MM.1S (cell line): ENCODE measurements at regions not wholly inside any gene's neighbourhood (a gene's known extent, or its start where the extent isn't known, plus 50 kb on each side); places are given as distances from the start of the nearest gene placed in this dataset.

ENCODE experiments used
- DNase-seq: peaks from one replicate; pipeline ENCODE4 v3.0.0-alpha.2; 2015
- H2AFZ ChIP-seq: fragments of 300-600 bp; sonication (generic); 2 replicates; pipeline ENCODE4 v1.6.0; 2016; ENCODE audit warnings: antibody characterized with exemption, low read length
- H3F3A ChIP-seq: fragments of 300-600 bp; sonication (generic); 2 replicates; pipeline ENCODE4 v1.6.1; 2016; ENCODE audit warnings: mild to moderate bottlenecking, antibody characterized with exemption, low read length, moderate library complexity, mixed read lengths; ENCODE audit not compliant: insufficient read depth
- H3K27ac ChIP-seq: fragments of 300-600 bp; sonication (generic); 2 replicates; pipeline ENCODE4 v1.5.1; 2016; ENCODE audit warnings: mild to moderate bottlenecking, low read length
- H3K27me3 ChIP-seq: fragments of 300-600 bp; sonication (generic); replicated peaks from 2 replicates; pipeline ENCODE4 v1.6.0; 2016; ENCODE audit warnings: low read length; ENCODE audit not compliant: insufficient read depth
- H3K36me3 ChIP-seq: fragments of 300-600 bp; sonication (generic); replicated peaks from 2 replicates; pipeline ENCODE4 v1.6.1; 2016; ENCODE audit warnings: mild to moderate bottlenecking, low read length, mixed read lengths; ENCODE audit not compliant: insufficient read depth
- H3K4me1 ChIP-seq: fragments of 300-600 bp; sonication (generic); 2 replicates; pipeline ENCODE4 v1.6.1; 2016; ENCODE audit warnings: low read length, mixed read lengths
- H3K4me2 ChIP-seq: fragments of 300-600 bp; sonication (generic); 2 replicates; pipeline ENCODE4 v1.6.0; 2016; ENCODE audit warnings: low read depth, low read length
- H3K4me3 ChIP-seq: fragments of 300-600 bp; sonication (generic); 2 replicates; pipeline ENCODE4 v1.5.1; 2016; ENCODE audit warnings: low read length, mixed read lengths
- H3K79me2 ChIP-seq: fragments of 300-600 bp; sonication (generic); 2 replicates; pipeline ENCODE4 v1.6.1; 2016; ENCODE audit warnings: mixed run types, low read length, mixed read lengths
- H3K9ac ChIP-seq: fragments of 300-600 bp; sonication (generic); 2 replicates; pipeline ENCODE4 v1.6.1; 2016; ENCODE audit warnings: low read length, mixed read lengths
- H3K9me2 ChIP-seq: fragments of 300-600 bp; sonication (generic); replicated peaks from 2 replicates; pipeline ENCODE4 v1.6.1; 2016; ENCODE audit warnings: mild to moderate bottlenecking, low read length, mixed read lengths; ENCODE audit not compliant: insufficient read depth
- H3K9me3 ChIP-seq: fragments of 300-600 bp; sonication (generic); replicated peaks from 2 replicates; pipeline ENCODE4 v1.6.1; 2016; ENCODE audit warnings: mild to moderate bottlenecking, low read length, mixed read lengths; ENCODE audit not compliant: insufficient read depth
- H4K20me1 ChIP-seq: fragments of 300-600 bp; sonication (generic); 2 replicates; pipeline ENCODE4 v1.6.1; 2016; ENCODE audit warnings: mild to moderate bottlenecking, low read length, moderate library complexity, mixed read lengths; ENCODE audit not compliant: insufficient read depth
- CTCF ChIP-seq: fragments of 300-600 bp; sonication (generic); IDR thresholded peaks from 2 replicates; pipeline ENCODE4 v1.5.1; 2016; ENCODE audit warnings: antibody characterized with exemption, low read length, mixed read lengths
- EZH2 ChIP-seq: fragments of 300-600 bp; sonication (generic); optimal IDR thresholded peaks from 2 replicates; pipeline ENCODE3; 2017; ENCODE audit warnings: low read depth, mild to moderate bottlenecking, antibody characterized with exemption, low read length, mixed read lengths
- EZH2phosphoT487 ChIP-seq: fragments of 300-600 bp; sonication (generic); IDR thresholded peaks from 2 replicates; pipeline ENCODE4 v1.6.1; 2018; ENCODE audit warnings: antibody characterized with exemption, low read length

- no peaks in the 10 kb centered on the region for H3K27me3 ChIP-seq
Observed at GRCh38 chr3:115488409-115488808, 134.9 kb upstream of the GAP43 start.

DNA sequence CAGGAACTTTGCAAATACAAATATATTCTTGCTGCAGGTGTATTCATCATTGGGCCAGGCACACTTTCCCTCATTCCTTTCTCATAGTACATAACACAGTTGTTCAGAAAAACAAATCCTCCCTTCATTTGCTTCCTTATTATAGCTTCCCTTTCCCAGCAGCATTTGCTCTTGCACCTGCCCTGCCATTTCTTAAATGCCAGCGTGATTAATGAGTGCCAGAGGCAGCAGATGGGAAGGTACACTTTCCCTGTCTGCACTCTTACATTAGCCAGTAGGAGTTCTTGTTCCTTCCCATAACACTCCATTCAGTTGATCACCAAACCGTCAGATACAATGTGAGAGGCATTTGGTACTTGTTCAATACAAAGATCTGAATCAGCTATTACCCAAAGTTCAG is 128.5 kb upstream of the GAP43 start:
- TF ChIP-seq EZH2: no peak
- TF ChIP-seq CTCF: no peak
- TF ChIP-seq EZH2phosphoT487: no peak
- no peak overlapping the region for H3K4me2 ChIP-seq
- H3K9me3 ChIP-seq: no peaks in the 10 kb centered on the region
- no peak overlapping the region for H3K27ac ChIP-seq
- no peak for DNase-seq
- no peak overlapping the region for H2AFZ ChIP-seq
- H3K36me3 ChIP-seq: no peaks in the 10 kb centered on the region
- no peaks in the 10 kb centered on the region for H3K4me1 ChIP-seq
- no peaks in the 10 kb centered on the region for H3K79me2 ChIP-seq
- no peaks in the 10 kb centered on the region for H4K20me1 ChIP-seq
- no peaks in the 10 kb centered on the region for H3F3A ChIP-seq
- H3K4me3 ChIP-seq: no peak overlapping the region
- no peak overlapping the region for H3K9ac ChIP-seq
- H3K27me3 ChIP-seq: no peaks in the 10 kb centered on the region
- H3K9me2 ChIP-seq: no peaks in the 10 kb centered on the region

More at GRCh38 chr3:115488409-115488808, 134.9 kb upstream of the GAP43 start:
- H3K4me3 ChIP-seq: no peak overlapping the region
- H2AFZ ChIP-seq: no peak overlapping the region
- H3K27ac ChIP-seq: no peak overlapping the region
- no peaks in the 10 kb centered on the region for H3K36me3 ChIP-seq
- H3K79me2 ChIP-seq: no peaks in the 10 kb centered on the region
- no peak overlapping the region for H3K9ac ChIP-seq
- H4K20me1 ChIP-seq: no peaks in the 10 kb centered on the region
- TF ChIP-seq EZH2 (no peak), CTCF (no peak), EZH2phosphoT487 (no peak)
- no peak for DNase-seq
- no peaks in the 10 kb centered on the region for H3K9me3 ChIP-seq
- H3K4me1 ChIP-seq: no peaks in the 10 kb centered on the region
- H3K9me2 ChIP-seq: no peaks in the 10 kb centered on the region; the same call in 1 of the 2 replicates
- no peak overlapping the region for H3K4me2 ChIP-seq
- H3F3A ChIP-seq: no peaks in the 10 kb centered on the region

DNA sequence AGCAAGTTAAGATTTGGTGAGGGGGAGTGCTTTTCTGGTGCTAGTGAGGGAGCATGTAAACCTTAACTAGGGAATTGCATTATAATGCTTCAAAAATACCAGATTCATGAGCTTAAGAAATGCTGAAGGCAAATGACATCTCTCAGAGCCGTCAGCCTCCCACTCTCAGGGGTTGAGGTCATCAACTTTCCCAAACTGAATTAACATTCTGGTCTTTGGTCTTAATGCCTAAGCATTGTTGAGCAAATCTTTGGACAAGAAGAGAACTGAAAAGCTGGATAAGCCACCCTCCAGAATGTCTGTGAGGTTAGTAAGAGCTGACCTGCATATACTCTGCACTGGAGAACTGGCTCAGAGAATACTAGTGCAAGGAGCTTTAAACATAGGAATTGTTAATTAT is 124.9 kb upstream of the GAP43 start:
- H3K4me1 ChIP-seq: no peaks in the 10 kb centered on the region
- H3K27me3 ChIP-seq: no peaks in the 10 kb centered on the region
- no peaks in the 10 kb centered on the region for H3K36me3 ChIP-seq

More for the DNA sequence above, 124.9 kb upstream of the GAP43 start:
- no peaks in the 10 kb centered on the region for H3K9me3 ChIP-seq
- H3K79me2 ChIP-seq: no peaks in the 10 kb centered on the region
- TF ChIP-seq CTCF (no peak), EZH2 (no peak), EZH2phosphoT487 (no peak)
- no peak overlapping the region for H3K27ac ChIP-seq
- no peaks in the 10 kb centered on the region for H3K9me2 ChIP-seq
- no peak overlapping the region for H2AFZ ChIP-seq
- H3K9ac ChIP-seq: no peak overlapping the region
- no peak overlapping the region for H3K4me3 ChIP-seq
- DNase-seq: no peak
- H4K20me1 ChIP-seq: no peaks in the 10 kb centered on the region
- no peaks in the 10 kb centered on the region for H3F3A ChIP-seq
- no peak overlapping the region for H3K4me2 ChIP-seq
